ENCODE measurements at regions not wholly inside any gene's neighbourhood (a gene's known extent, or its start where the extent isn't known, plus 50 kb on each side); places are given as distances from the start of the nearest gene placed in this dataset.

DNA sequence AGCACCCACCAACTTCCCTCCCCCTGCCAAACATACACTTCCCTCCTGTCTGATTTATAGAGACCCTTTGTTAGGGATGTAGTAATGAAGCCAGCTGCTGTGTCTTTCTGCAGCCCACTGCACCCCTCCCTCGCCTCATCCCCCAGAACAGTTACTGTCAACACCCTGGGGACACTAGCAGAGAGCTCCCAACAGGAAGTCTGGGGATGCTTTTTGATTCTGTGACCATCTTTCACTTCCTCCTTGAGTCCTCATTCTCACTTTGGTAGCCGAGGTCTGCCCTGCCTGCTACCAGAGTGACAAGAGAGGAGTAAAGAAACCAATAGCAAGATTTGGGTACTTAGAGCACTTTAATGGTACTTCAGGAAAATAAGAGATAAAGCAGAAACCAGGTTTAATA lies 201.6 kb downstream of the SATB1 start:
- Histone ChIP-seq H3K4me1 (ENCODE audit: insufficient read depth, low read length) (no peaks in the 10 kb centered on the region), H3K9me3 (ENCODE audit: insufficient read depth, low read depth, low read length) (no peaks in the 10 kb centered on the region), H3K4me3 (ENCODE audit: insufficient read depth, low read depth, low read length) (no peak overlapping the region), H3K4me2 (ENCODE audit: low read length) (no peak overlapping the region), H3K27ac (ENCODE audit: low read depth, low read length) (no peak overlapping the region), H2AFZ (ENCODE audit: low read depth, low read length) (no peak overlapping the region), H3K9ac (ENCODE audit: low read length) (no peak overlapping the region), H3K79me2 (ENCODE audit: insufficient read depth, low read length) (no peaks in the 10 kb centered on the region), H3K27me3 (ENCODE audit: insufficient read depth, low read length) (no peaks in the 10 kb centered on the region), H3K36me3 (ENCODE audit: insufficient read depth, low read length) (no peaks in the 10 kb centered on the region), H4K20me1 (ENCODE audit: insufficient read depth, low read length) (no peaks in the 10 kb centered on the region)
- no peak overlapping the region for H3K27ac Mint-ChIP-seq (ENCODE audit: unreplicated experiment)
- no peak for DNase-seq (ENCODE audit: low read depth)
- no peak for FAIRE-seq
- TF ChIP-seq CTCF (IDR thresholded peaks at IDR 0.05; ENCODE audit: insufficient read depth, low read depth, low read length) (no peak), EZH2 (IDR thresholded peaks at IDR 0.05; ENCODE audit: insufficient read depth, low read length) (no peak)
- no peaks in the 10 kb centered on the region for H3K4me1 Mint-ChIP-seq (ENCODE audit: low read depth, unreplicated experiment)
- no peaks in the 10 kb centered on the region for H3K9me3 Mint-ChIP-seq (ENCODE audit: unreplicated experiment)
- H3K36me3 Mint-ChIP-seq (ENCODE audit: low read depth, unreplicated experiment) = no peaks in the 10 kb centered on the region
- no peak overlapping the region for H3K4me3 Mint-ChIP-seq (ENCODE audit: unreplicated experiment)
- no peaks in the 10 kb centered on the region for H3K27me3 Mint-ChIP-seq (ENCODE audit: low read depth, unreplicated experiment)

GRCh38 chr3:18222686-18223085 lies 202.5 kb downstream of the SATB1 start:
- no peak overlapping the region for H3K27ac ChIP-seq (ENCODE audit: low read depth, low read length)
- Mint-ChIP-seq H3K4me1 (ENCODE audit: low read depth, unreplicated experiment) (no peaks in the 10 kb centered on the region), H3K9me3 (ENCODE audit: unreplicated experiment) (no peaks in the 10 kb centered on the region), H3K27ac (ENCODE audit: unreplicated experiment) (no peak overlapping the region), H3K36me3 (ENCODE audit: low read depth, unreplicated experiment) (no peaks in the 10 kb centered on the region), H3K4me3 (ENCODE audit: unreplicated experiment) (no peak overlapping the region), H3K27me3 (ENCODE audit: low read depth, unreplicated experiment) (no peaks in the 10 kb centered on the region)
- H3K36me3 ChIP-seq (ENCODE audit: insufficient read depth, low read length) = no peaks in the 10 kb centered on the region
- no peaks in the 10 kb centered on the region for H4K20me1 ChIP-seq (ENCODE audit: insufficient read depth, low read length)
- DNase-seq (ENCODE audit: low read depth) = no peak
- H3K9me3 ChIP-seq (ENCODE audit: insufficient read depth, low read depth, low read length) = no peaks in the 10 kb centered on the region
- no peak overlapping the region for H3K4me3 ChIP-seq (ENCODE audit: insufficient read depth, low read depth, low read length)
- FAIRE-seq = no peak
- H2AFZ ChIP-seq (ENCODE audit: low read depth, low read length) = no peak overlapping the region
- H3K79me2 ChIP-seq (ENCODE audit: insufficient read depth, low read length) = no peaks in the 10 kb centered on the region
- no peaks in the 10 kb centered on the region for H3K4me1 ChIP-seq (ENCODE audit: insufficient read depth, low read length)
- H3K4me2 ChIP-seq (ENCODE audit: low read length) = no peak overlapping the region
- H3K9ac ChIP-seq (ENCODE audit: low read length) = no peak overlapping the region
- no peak for TF ChIP-seq EZH2 (IDR thresholded peaks at IDR 0.05; ENCODE audit: insufficient read depth, low read length)
- no peak for TF ChIP-seq CTCF (IDR thresholded peaks at IDR 0.05; ENCODE audit: insufficient read depth, low read depth, low read length)
- H3K27me3 ChIP-seq (ENCODE audit: insufficient read depth, low read length) = no peaks in the 10 kb centered on the region

GRCh38 chr3:18217507-18218174 lies 207.5 kb downstream of the SATB1 start:
- Histone ChIP-seq H3K4me3 (ENCODE audit: insufficient read depth, low read depth, low read length) (no peak overlapping the region), H3K36me3 (ENCODE audit: insufficient read depth, low read length) (no peaks in the 10 kb centered on the region), H3K79me2 (ENCODE audit: insufficient read depth, low read length) (no peaks in the 10 kb centered on the region), H3K4me1 (ENCODE audit: insufficient read depth, low read length) (no peaks in the 10 kb centered on the region), H3K27ac (ENCODE audit: low read depth, low read length) (no peak overlapping the region), H3K4me2 (ENCODE audit: low read length) (no peak overlapping the region), H4K20me1 (ENCODE audit: insufficient read depth, low read length) (no peaks in the 10 kb centered on the region), H3K27me3 (ENCODE audit: insufficient read depth, low read length) (no peaks in the 10 kb centered on the region), H3K9me3 (ENCODE audit: insufficient read depth, low read depth, low read length) (no peaks in the 10 kb centered on the region), H3K9ac (ENCODE audit: low read length) (no peak overlapping the region), H2AFZ (ENCODE audit: low read depth, low read length) (no peak overlapping the region)
- H3K9me3 Mint-ChIP-seq (ENCODE audit: unreplicated experiment) = no peaks in the 10 kb centered on the region
- no peak for FAIRE-seq
- H3K4me1 Mint-ChIP-seq (ENCODE audit: low read depth, unreplicated experiment) = no peaks in the 10 kb centered on the region
- no peaks in the 10 kb centered on the region for H3K27me3 Mint-ChIP-seq (ENCODE audit: low read depth, unreplicated experiment)
- no peak for DNase-seq (ENCODE audit: low read depth)
- no peaks in the 10 kb centered on the region for H3K36me3 Mint-ChIP-seq (ENCODE audit: low read depth, unreplicated experiment)
- no peak overlapping the region for H3K27ac Mint-ChIP-seq (ENCODE audit: unreplicated experiment)
- no peak for TF ChIP-seq EZH2 (IDR thresholded peaks at IDR 0.05; ENCODE audit: insufficient read depth, low read length)
- TF ChIP-seq CTCF (IDR thresholded peaks at IDR 0.05; ENCODE audit: insufficient read depth, low read depth, low read length) = no peak
- H3K4me3 Mint-ChIP-seq (ENCODE audit: unreplicated experiment) = no peak overlapping the region

Data from astrocyte (in vitro differentiated cells and primary cell).